ENCODE measurements at regions not wholly inside any gene's neighbourhood (a gene's known extent, or its start where the extent isn't known, plus 50 kb on each side); places are given as distances from the start of the nearest gene placed in this dataset.

DNA sequence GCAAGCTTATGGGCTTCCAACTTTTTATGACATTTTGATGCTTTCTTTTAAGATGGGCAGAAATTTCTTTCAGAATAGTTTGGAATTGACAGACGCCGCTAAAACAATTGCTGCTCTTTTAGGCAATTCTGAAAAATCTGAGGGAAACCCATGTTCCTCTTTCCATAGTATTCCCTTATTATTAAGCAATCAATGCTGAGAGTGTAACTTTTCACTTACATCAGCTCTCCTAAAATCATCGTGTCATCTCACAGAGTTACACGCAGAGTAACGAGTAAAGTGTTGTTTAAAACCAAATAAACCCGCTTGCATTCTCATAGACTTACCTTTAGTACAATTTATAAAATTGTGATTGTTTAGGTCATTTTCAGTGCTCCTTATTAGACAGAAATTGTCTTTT is 150.6 kb downstream of the MAF start:
- TF ChIP-seq, protein P1, sequence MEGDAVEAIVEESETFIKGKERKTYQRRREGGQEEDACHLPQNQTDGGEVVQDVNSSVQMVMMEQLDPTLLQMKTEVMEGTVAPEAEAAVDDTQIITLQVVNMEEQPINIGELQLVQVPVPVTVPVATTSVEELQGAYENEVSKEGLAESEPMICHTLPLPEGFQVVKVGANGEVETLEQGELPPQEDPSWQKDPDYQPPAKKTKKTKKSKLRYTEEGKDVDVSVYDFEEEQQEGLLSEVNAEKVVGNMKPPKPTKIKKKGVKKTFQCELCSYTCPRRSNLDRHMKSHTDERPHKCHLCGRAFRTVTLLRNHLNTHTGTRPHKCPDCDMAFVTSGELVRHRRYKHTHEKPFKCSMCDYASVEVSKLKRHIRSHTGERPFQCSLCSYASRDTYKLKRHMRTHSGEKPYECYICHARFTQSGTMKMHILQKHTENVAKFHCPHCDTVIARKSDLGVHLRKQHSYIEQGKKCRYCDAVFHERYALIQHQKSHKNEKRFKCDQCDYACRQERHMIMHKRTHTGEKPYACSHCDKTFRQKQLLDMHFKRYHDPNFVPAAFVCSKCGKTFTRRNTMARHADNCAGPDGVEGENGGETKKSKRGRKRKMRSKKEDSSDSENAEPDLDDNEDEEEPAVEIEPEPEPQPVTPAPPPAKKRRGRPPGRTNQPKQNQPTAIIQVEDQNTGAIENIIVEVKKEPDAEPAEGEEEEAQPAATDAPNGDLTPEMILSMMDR (IDR thresholded peaks at IDR 0.05; ENCODE audit: control extremely low read depth, extremely low read depth): no peak
- no peaks in the 10 kb centered on the region for H3K27me3 ChIP-seq (ENCODE audit: control insufficient read depth in 3 of 3, insufficient read depth in 3 of 3, low read length in 2 of 3)
- no peak overlapping the region for H3K4me3 ChIP-seq
- ATAC-seq (ENCODE audit: insufficient read depth, low FRiP score): no peak
- H3K9ac ChIP-seq (ENCODE audit: insufficient read depth in 1 of 2, low read length in 2 of 2): no peak overlapping the region
- H3K36me3 ChIP-seq (ENCODE audit: control insufficient read depth in 4 of 4, insufficient read depth in 4 of 4, low read length in 4 of 4): no peaks in the 10 kb centered on the region
- no peak for DNase-seq
- no peaks in the 10 kb centered on the region for H3K9me3 ChIP-seq (ENCODE audit: control insufficient read depth in 4 of 4, insufficient read depth in 3 of 4, low read length in 3 of 4)
- WGBS, 2 donors: 69 to 84% methylated on average over 6 of the region's 6 CpGs
- no peak overlapping the region for H3K27ac ChIP-seq (ENCODE audit: low read depth in 1 of 2, low read length in 1 of 2)
- peaks cover 0 to 15% (median 0%) of the 10 kb centered on the region in 5 donors for H3K4me1 ChIP-seq (ENCODE audit: control insufficient read depth in 5 of 5, insufficient read depth in 5 of 5, low read length in 5 of 5)

DNA sequence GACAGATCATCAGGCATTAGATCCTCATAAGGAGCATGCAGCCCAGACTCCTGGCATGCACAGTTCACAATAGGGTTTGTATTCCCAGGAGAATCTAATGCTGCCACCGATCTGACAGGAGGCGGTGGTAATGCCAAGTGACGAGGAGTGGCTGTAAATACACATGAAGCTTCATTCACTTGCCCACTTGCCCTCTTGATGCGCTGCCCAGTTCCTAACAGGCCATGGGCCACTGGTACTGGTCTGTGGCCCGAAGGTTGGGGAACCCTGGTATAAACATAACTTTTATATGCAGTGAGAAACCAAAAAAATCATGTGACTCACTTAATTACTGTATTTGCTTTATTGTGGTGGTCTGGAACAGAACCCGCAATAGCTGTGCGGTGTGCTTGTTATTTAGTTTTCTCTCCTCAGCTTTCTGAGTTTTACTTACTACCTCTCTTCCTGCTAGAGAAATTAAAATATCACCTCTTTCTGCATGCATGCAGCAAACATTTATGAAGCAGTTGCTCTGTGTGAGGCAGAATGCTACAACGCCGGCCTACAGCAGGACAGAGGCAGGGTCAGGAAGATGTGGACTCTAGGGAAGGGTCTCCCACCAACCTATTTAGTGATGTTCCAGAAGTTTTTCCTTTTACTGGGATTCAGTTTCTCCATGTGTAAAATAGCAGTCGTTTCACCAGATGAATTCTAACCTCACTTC is 151.3 kb downstream of the MAF start:
- 92 to 96% methylated on average over 10 of the region's 10 CpGs for WGBS, 2 donors

DNA sequence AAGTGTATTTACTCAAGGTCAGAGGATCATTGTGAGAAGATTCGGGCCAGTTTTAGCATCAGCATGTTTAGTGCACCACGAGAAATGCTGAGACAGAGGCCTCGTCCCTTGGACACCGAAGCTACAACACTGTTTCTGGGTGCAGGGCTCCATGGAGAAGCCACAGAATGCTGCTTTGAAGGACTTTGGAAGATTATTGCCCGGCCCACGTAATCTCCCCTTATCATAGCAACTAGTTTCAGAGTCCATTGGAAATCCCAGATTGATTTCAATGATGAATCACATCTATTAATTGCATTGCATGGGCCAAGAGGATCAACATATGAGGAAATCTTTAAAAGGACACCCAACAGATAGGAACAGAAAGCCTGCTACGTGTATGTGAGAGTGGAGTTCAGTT is 156.0 kb downstream of the MAF start:
- H3K4me3 ChIP-seq: no peak overlapping the region
- no peak overlapping the region for H3K9ac ChIP-seq (ENCODE audit: insufficient read depth in 1 of 2, low read length in 2 of 2)
- ATAC-seq (ENCODE audit: insufficient read depth, low FRiP score) (no peak), DNase-seq (no peak)
- WGBS, 2 donors: 94% methylated on average over 7 of the region's 7 CpGs
- H3K36me3 ChIP-seq (ENCODE audit: control insufficient read depth in 4 of 4, insufficient read depth in 4 of 4, low read length in 4 of 4): no peaks in the 10 kb centered on the region
- peaks cover 0 to 2% (median 0%) of the 10 kb centered on the region in 4 donors for H3K9me3 ChIP-seq (ENCODE audit: control insufficient read depth in 4 of 4, insufficient read depth in 3 of 4, low read length in 3 of 4)
- H3K27me3 ChIP-seq (ENCODE audit: control insufficient read depth in 3 of 3, insufficient read depth in 3 of 3, low read length in 2 of 3): no peaks in the 10 kb centered on the region
- TF ChIP-seq, protein P1 (IDR thresholded peaks at IDR 0.05; ENCODE audit: control extremely low read depth, extremely low read depth): no peak
- no peaks in the 10 kb centered on the region for H3K4me1 ChIP-seq (ENCODE audit: control insufficient read depth in 5 of 5, insufficient read depth in 5 of 5, low read length in 5 of 5)
- no peak overlapping the region for H3K27ac ChIP-seq (ENCODE audit: low read depth in 1 of 2, low read length in 1 of 2)

More for the DNA sequence above, 151.3 kb downstream of the MAF start:
- no peaks in the 10 kb centered on the region for H3K36me3 ChIP-seq (ENCODE audit: control insufficient read depth in 4 of 4, insufficient read depth in 4 of 4, low read length in 4 of 4)
- DNase-seq (no peak), ATAC-seq (ENCODE audit: insufficient read depth, low FRiP score) (no peak)
- H3K9ac ChIP-seq (ENCODE audit: insufficient read depth in 1 of 2, low read length in 2 of 2): no peak overlapping the region
- H3K4me3 ChIP-seq: no peak overlapping the region
- TF ChIP-seq, protein P1 (IDR thresholded peaks at IDR 0.05; ENCODE audit: control extremely low read depth, extremely low read depth): no peak
- peaks cover 0 to 2% (median 0%) of the 10 kb centered on the region in 4 donors for H3K9me3 ChIP-seq (ENCODE audit: control insufficient read depth in 4 of 4, insufficient read depth in 3 of 4, low read length in 3 of 4)
- H3K4me1 ChIP-seq (ENCODE audit: control insufficient read depth in 5 of 5, insufficient read depth in 5 of 5, low read length in 5 of 5): peaks cover 0 to 15% (median 0%) of the 10 kb centered on the region in 5 donors
- H3K27ac ChIP-seq (ENCODE audit: low read depth in 1 of 2, low read length in 1 of 2): no peak overlapping the region
- no peaks in the 10 kb centered on the region for H3K27me3 ChIP-seq (ENCODE audit: control insufficient read depth in 3 of 3, insufficient read depth in 3 of 3, low read length in 2 of 3)

Data from lung (tissue), 11 donors.